Spleen (tissue), 7 donors: ENCODE measurements at regions not wholly inside any gene's neighbourhood (a gene's known extent, or its start where the extent isn't known, plus 50 kb on each side); places are given as distances from the start of the nearest gene placed in this dataset.

Experiments
- CTCF ChIP-seq, 11 experiments: fragments of 200-600 bp in 7 of 11; fragments of 450-650 bp in 4 of 11; sonication (generic) in 4 of 11; IDR thresholded peaks in 8 of 11; conservative IDR thresholded peaks in 3 of 11; 1 replicate in 7 of 11; 2 replicates in 4 of 11; pipeline versions ENCODE4 v1.4.0 to v1.8.0; 2016 to 2021; ENCODE audit warnings: antibody characterized with exemption in 11 of 11, inconsistent platforms in 4 of 11, mild to moderate bottlenecking in 1 of 11
- POLR2AphosphoS5 ChIP-seq, 3 donors: sonication (generic); formaldehyde crosslinking; IDR thresholded peaks; one replicate each; pipeline ENCODE4 v1.5.1; 2017; ENCODE audit warnings: antibody characterized with exemption in 3 of 3
- donor health status: DM: no; HTN: no; CAD: no; lungs with moderate emphysema.
- donor health status: DM: no; HTN: no; CAD: no.
- donor health status: DM: no; HTN: no; CAD: no.

- TF ChIP-seq CTCF (IDR thresholded peaks at IDR 0.05 in 8 of 11, conservative IDR thresholded peaks at IDR 0.05 in 3 of 11) (no peak), POLR2AphosphoS5 (IDR thresholded peaks at IDR 0.05) (no peak)
These were observed 121.5 kb upstream of the CPM start for GRCh38 chr12:69054343-69055056.
